HCEC 1CT (cell line): ENCODE measurements at regions not wholly inside any gene's neighbourhood (a gene's known extent, or its start where the extent isn't known, plus 50 kb on each side); places are given as distances from the start of the nearest gene placed in this dataset.
A peak's percentile ranks its signal among the peaks of the same experiment; 100 is the strongest.
"Not testable (repeated sequence)": the region's sequence is repeated elsewhere in the genome, so short reads cannot be mapped to it uniquely, and the experiment has no call there.

Experiments used
- DNase-seq: peaks from one replicate; pipeline ENCODE4 v3.0.0-alpha.2; 2017

DNA sequence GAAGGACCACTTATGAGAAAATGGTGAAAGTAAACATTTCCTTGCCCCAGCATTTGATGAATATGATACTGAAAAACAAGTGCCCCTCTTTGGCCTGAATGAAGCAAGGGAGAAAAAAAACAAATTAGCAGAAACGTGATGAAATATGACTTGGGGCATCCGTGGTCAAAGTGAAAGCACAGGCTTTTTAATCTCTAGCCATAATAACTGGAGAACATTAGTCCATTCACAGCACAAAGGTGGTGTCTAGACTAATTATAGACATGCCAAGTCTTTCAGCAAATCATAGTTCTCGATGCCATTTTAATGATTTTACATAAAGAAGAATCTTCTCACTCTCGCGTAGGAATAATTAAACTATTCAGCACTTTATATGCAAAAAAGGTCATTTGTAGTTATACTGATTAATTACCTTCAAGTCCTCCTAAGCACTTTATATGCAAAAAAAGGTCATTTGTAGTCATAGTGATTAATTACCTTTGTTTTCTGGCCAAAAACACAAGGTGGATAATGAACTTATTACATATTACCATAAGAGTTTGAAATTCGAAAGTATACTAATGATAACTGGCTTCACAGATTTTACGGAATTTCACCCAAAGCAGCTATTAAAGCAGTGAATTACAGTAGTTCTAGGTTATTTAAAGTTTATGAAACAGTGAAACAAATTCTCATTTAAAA is 121.6 kb downstream of the ZNF22 start:
- not testable (repeated sequence) for DNase-seq

- DNase-seq: no peak
Observed at GRCh38 chr10:45135443-45136198, 134.9 kb downstream of the ZNF22 start.

- no peak for DNase-seq
Observed at GRCh38 chr10:45136256-45136655, 135.5 kb downstream of the ZNF22 start.

DNA sequence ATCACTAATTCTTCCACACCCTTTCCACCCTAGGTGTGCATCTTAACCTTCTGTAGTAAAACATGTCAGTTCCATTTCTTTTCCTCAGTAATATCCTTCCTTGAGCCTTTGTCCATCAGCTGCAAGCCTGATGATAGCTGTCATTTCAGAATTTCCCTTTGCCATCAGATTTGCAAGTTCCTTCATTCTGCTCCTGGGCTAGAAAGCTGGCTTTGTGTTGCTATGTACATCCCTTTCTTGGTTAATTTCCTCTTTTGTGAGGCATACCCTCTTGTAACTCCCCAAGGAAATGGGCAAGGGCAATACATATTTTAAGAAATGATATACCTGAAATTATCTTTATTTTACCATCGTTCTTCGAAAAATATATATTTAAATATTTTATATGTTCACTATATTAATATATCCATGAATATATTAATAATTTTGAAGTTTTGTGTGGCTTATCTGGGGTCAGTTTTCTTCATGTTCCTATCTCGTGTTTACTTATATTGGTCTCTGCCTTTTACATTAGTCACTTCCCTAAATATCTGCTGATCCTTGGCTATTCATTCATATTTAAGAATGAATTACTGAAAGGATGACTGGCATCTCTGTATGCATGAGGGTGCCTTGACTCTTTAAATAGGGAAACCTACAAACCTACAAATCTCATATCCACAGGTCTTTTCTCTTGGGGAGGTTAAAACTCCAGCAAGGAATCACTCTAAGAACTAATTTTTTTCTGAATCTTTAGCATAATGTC is 143.8 kb downstream of the ZNF22 start:
- peak; percentile 57 for DNase-seq

GRCh38 chr10:45145143-45145542 is 144.4 kb downstream of the ZNF22 start:
- not testable (repeated sequence) for DNase-seq

- DNase-seq: no peak
Observed at GRCh38 chr10:45147000-45147399, 146.3 kb downstream of the ZNF22 start.

GRCh38 chr10:45150997-45151396 is 150.3 kb downstream of the ZNF22 start:
- no peak for DNase-seq

GRCh38 chr10:45151467-45152214 is 150.9 kb downstream of the ZNF22 start:
- DNase-seq: no peak

GRCh38 chr10:45152726-45153125 is 152.0 kb downstream of the ZNF22 start:
- peak; percentile 35 for DNase-seq

DNA sequence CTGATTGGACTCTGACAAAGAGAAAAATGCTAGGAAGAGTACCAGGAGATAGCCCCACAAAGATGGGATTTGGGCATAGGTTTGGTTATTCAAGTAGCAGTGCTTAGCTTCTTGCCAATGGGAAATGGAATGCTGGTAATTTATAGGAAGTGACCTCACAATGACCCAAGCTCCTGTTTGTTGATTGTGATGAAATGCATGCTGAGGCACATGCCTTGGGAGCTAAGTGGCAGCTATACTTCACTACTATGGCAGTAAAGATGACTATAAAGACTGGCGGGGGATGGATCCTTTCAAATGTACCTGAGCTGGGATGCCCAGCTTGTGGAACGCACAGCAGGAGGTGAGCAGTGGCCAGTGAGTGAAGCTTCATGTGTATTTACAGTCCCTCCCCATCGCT is 153.8 kb downstream of the ZNF22 start:
- DNase-seq: peak; percentile 42

GRCh38 chr10:45155784-45156183 is 155.1 kb downstream of the ZNF22 start:
- DNase-seq: no peak

- peak; percentile 95 for DNase-seq
Observed at GRCh38 chr10:45160271-45160670, 155.1 kb downstream of the OR13A1 start.

- DNase-seq: no peak
Observed at GRCh38 chr10:45163315-45163975, 152.0 kb downstream of the OR13A1 start.

DNA sequence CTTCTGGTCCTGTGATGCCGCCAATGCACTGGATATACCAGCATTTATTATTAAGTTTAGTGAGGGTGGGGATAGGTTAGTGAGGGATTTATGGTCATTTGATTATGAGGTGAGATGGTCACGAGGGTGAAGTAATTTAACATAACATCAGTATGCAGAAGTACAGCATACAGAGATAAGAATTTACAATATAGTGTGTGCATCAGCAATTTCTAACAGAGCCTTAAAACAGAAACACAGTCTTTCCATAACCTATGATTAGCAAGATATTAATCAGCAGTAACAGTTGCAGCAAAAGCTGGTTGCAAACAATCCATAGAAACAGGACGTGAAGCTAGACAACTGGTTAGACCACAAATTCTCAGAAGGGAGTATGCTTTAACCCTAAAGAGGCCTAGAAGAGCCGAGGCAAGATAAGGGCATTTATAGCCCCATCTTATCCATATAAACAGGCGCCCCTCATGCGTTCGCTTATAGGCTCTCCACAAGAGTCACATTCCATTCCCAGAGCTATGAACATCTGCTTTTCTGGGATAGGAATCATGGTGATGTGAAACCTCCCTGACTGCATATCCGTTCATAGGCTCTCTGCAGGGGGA is 139.8 kb downstream of the OR13A1 start:
- not testable (repeated sequence) for DNase-seq

DNA sequence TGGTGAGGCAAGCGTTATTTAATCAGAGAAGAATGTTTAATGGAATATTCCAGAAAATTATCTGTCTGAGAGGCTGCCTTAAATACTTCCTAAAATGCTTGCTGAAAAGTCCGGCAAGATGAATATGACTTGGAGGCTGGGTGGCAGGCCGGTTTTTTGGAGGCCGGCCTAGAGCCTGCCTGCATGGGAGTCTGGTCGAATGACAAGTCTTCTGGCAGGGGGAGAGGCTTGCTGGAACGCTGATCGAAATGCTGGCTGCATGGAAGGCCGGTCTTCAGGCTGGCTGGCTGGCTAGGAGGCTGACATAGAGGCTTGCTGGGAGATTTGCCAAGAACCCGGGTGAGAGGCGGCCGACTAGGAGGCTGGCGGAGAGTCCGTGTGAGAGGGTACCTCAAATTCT is 135.7 kb downstream of the OR13A1 start:
- no peak for DNase-seq

GRCh38 chr10:45180507-45180906 is 134.9 kb downstream of the OR13A1 start:
- no peak for DNase-seq

- peak; percentile 12 for DNase-seq
Observed at GRCh38 chr10:45180946-45181875, 134.2 kb downstream of the OR13A1 start.

DNA sequence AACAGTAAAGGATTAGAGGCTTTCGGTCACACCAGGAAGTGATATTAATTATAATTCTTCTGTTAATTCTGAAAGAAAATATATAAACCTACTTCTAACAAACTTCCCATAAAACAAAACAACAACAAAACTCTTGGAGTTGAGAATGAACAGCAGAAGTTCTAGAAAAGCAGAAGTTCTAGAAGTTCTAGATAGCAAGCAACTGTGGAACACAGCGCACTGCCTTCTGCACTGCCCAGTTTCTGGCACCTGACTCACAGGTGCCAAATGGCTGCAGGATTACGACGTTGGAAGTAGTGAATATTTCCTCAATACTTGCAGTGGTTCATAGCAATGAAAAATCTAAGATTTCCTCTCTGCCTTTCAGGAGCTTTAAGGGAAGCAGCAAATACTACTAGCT is 132.2 kb downstream of the OR13A1 start:
- DNase-seq: no peak

- DNase-seq: no peak
Observed at GRCh38 chr10:45197816-45198485, 117.5 kb downstream of the OR13A1 start.

DNA sequence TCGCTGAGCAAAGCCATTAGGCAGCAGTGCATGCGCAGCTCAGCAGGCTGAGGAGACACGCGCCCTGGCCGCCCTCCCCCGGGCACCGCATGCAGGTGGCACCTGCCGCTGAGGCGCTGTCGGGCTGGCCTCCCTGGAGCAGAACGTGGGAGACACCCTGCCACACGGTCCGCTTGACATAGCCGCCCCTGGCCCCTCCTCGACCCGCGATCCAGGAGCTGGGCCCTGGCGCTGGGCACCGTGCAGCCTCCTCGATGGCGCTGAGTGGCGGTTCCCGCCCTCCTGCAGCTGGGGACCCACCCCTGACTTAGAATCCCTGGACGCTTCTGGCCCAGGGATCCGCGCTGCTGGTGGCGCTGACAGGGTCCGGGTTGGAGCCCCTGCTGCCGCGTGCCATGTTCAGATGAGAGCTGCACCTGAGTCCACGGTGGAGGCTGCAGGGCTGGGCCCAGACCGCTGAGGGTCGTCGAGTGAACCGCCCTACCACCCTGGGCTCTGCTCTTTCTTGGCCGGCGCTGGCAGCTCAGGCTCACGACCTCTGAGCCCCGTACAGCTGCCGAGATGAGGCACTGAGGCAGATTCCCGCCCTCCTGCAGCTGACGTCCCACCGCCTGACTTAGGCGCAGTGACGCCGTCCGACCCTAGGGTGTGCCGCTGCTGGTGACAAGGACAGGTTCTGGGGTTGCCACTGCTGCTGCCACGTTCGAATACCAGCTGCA is 116.8 kb downstream of the OR13A1 start:
- no peak for DNase-seq
